ENCODE measurements at regions not wholly inside any gene's neighbourhood (a gene's known extent, or its start where the extent isn't known, plus 50 kb on each side); places are given as distances from the start of the nearest gene placed in this dataset.

GRCh38 chr3:89813500-89813899 is 706.1 kb downstream of the EPHA3 start:
- H2AFZ ChIP-seq (ENCODE audit: low read length, unreplicated experiment) = no peak overlapping the region
- H3K27ac ChIP-seq (ENCODE audit: low read depth, low read length) = no peak overlapping the region
- H3K4me3 ChIP-seq (ENCODE audit: low read depth, low read length) = no peak overlapping the region
- H3K27me3 ChIP-seq (ENCODE audit: insufficient read depth, low read length) = no peaks in the 10 kb centered on the region
- H3K4me1 ChIP-seq (ENCODE audit: control insufficient read depth, insufficient read depth, low read length, unreplicated experiment) = no peaks in the 10 kb centered on the region
- no peaks in the 10 kb centered on the region for H3K79me2 ChIP-seq (ENCODE audit: control insufficient read depth, insufficient read depth, low read length, unreplicated experiment)
- no peaks in the 10 kb centered on the region for H3K36me3 ChIP-seq (ENCODE audit: insufficient read depth, low read length)

- H3K27me3 ChIP-seq (ENCODE audit: insufficient read depth, low read length) = no peaks in the 10 kb centered on the region
- no peak overlapping the region for H3K4me3 ChIP-seq (ENCODE audit: low read depth, low read length)
- no peak overlapping the region for H2AFZ ChIP-seq (ENCODE audit: low read length, unreplicated experiment)
- no peaks in the 10 kb centered on the region for H3K4me1 ChIP-seq (ENCODE audit: control insufficient read depth, insufficient read depth, low read length, unreplicated experiment)
- no peaks in the 10 kb centered on the region for H3K36me3 ChIP-seq (ENCODE audit: insufficient read depth, low read length)
- H3K27ac ChIP-seq (ENCODE audit: low read depth, low read length) = no peak overlapping the region
- H3K79me2 ChIP-seq (ENCODE audit: control insufficient read depth, insufficient read depth, low read length, unreplicated experiment) = no peaks in the 10 kb centered on the region
Measured at GRCh38 chr3:89841041-89841440, 733.6 kb downstream of the EPHA3 start.

GRCh38 chr3:89845053-89845452 is 737.6 kb downstream of the EPHA3 start:
- Histone ChIP-seq H2AFZ (ENCODE audit: low read length, unreplicated experiment) (no peak overlapping the region), H3K27ac (ENCODE audit: low read depth, low read length) (no peak overlapping the region), H3K4me3 (ENCODE audit: low read depth, low read length) (no peak overlapping the region), H3K79me2 (ENCODE audit: control insufficient read depth, insufficient read depth, low read length, unreplicated experiment) (no peaks in the 10 kb centered on the region), H3K36me3 (ENCODE audit: insufficient read depth, low read length) (no peaks in the 10 kb centered on the region), H3K4me1 (ENCODE audit: control insufficient read depth, insufficient read depth, low read length, unreplicated experiment) (peaks cover 5% of the 10 kb centered on the region), H3K27me3 (ENCODE audit: insufficient read depth, low read length) (no peaks in the 10 kb centered on the region)

GRCh38 chr3:89847955-89848354 is 740.5 kb downstream of the EPHA3 start:
- no peaks in the 10 kb centered on the region for H3K36me3 ChIP-seq (ENCODE audit: insufficient read depth, low read length)
- no peaks in the 10 kb centered on the region for H3K27me3 ChIP-seq (ENCODE audit: insufficient read depth, low read length)
- no peak overlapping the region for H3K27ac ChIP-seq (ENCODE audit: low read depth, low read length)
- no peaks in the 10 kb centered on the region for H3K79me2 ChIP-seq (ENCODE audit: control insufficient read depth, insufficient read depth, low read length, unreplicated experiment)
- H3K4me3 ChIP-seq (ENCODE audit: low read depth, low read length) = no peak overlapping the region
- peaks cover 5% of the 10 kb centered on the region for H3K4me1 ChIP-seq (ENCODE audit: control insufficient read depth, insufficient read depth, low read length, unreplicated experiment)
- no peak overlapping the region for H2AFZ ChIP-seq (ENCODE audit: low read length, unreplicated experiment)

GRCh38 chr3:89851974-89852621 is 744.7 kb downstream of the EPHA3 start:
- Histone ChIP-seq H3K36me3 (ENCODE audit: insufficient read depth, low read length) (no peaks in the 10 kb centered on the region), H3K79me2 (ENCODE audit: control insufficient read depth, insufficient read depth, low read length, unreplicated experiment) (no peaks in the 10 kb centered on the region), H2AFZ (ENCODE audit: low read length, unreplicated experiment) (peak overlapping the region; percentile 67), H3K4me3 (ENCODE audit: low read depth, low read length) (no peak overlapping the region), H3K27me3 (ENCODE audit: insufficient read depth, low read length) (no peaks in the 10 kb centered on the region), H3K4me1 (ENCODE audit: control insufficient read depth, insufficient read depth, low read length, unreplicated experiment) (peaks cover 5% of the 10 kb centered on the region), H3K27ac (ENCODE audit: low read depth, low read length) (no peak overlapping the region)

GRCh38 chr3:89859757-89860156 is 752.3 kb downstream of the EPHA3 start:
- Histone ChIP-seq H2AFZ (ENCODE audit: low read length, unreplicated experiment) (no peak overlapping the region), H3K79me2 (ENCODE audit: control insufficient read depth, insufficient read depth, low read length, unreplicated experiment) (no peaks in the 10 kb centered on the region), H3K27me3 (ENCODE audit: insufficient read depth, low read length) (no peaks in the 10 kb centered on the region), H3K4me3 (ENCODE audit: low read depth, low read length) (no peak overlapping the region), H3K4me1 (ENCODE audit: control insufficient read depth, insufficient read depth, low read length, unreplicated experiment) (peaks cover 8% of the 10 kb centered on the region), H3K27ac (ENCODE audit: low read depth, low read length) (no peak overlapping the region), H3K36me3 (ENCODE audit: insufficient read depth, low read length) (no peaks in the 10 kb centered on the region)

- no peak overlapping the region for H2AFZ ChIP-seq (ENCODE audit: low read length, unreplicated experiment)
- no peaks in the 10 kb centered on the region for H3K4me1 ChIP-seq (ENCODE audit: control insufficient read depth, insufficient read depth, low read length, unreplicated experiment)
- no peaks in the 10 kb centered on the region for H3K27me3 ChIP-seq (ENCODE audit: insufficient read depth, low read length)
- H3K36me3 ChIP-seq (ENCODE audit: insufficient read depth, low read length) = no peaks in the 10 kb centered on the region
- H3K4me3 ChIP-seq (ENCODE audit: low read depth, low read length) = no peak overlapping the region
- H3K27ac ChIP-seq (ENCODE audit: low read depth, low read length) = no peak overlapping the region
- no peaks in the 10 kb centered on the region for H3K79me2 ChIP-seq (ENCODE audit: control insufficient read depth, insufficient read depth, low read length, unreplicated experiment)
Measured at GRCh38 chr3:89867286-89867685, 759.9 kb downstream of the EPHA3 start.

GRCh38 chr3:89876116-89876515 is 768.7 kb downstream of the EPHA3 start:
- Histone ChIP-seq H3K27ac (ENCODE audit: low read depth, low read length) (no peak overlapping the region), H3K27me3 (ENCODE audit: insufficient read depth, low read length) (no peaks in the 10 kb centered on the region), H2AFZ (ENCODE audit: low read length, unreplicated experiment) (no peak overlapping the region), H3K4me3 (ENCODE audit: low read depth, low read length) (no peak overlapping the region), H3K36me3 (ENCODE audit: insufficient read depth, low read length) (no peaks in the 10 kb centered on the region), H3K4me1 (ENCODE audit: control insufficient read depth, insufficient read depth, low read length, unreplicated experiment) (no peaks in the 10 kb centered on the region), H3K79me2 (ENCODE audit: control insufficient read depth, insufficient read depth, low read length, unreplicated experiment) (no peaks in the 10 kb centered on the region)

- Histone ChIP-seq H3K4me3 (ENCODE audit: low read depth, low read length) (no peak overlapping the region), H3K27ac (ENCODE audit: low read depth, low read length) (no peak overlapping the region), H3K4me1 (ENCODE audit: control insufficient read depth, insufficient read depth, low read length, unreplicated experiment) (no peaks in the 10 kb centered on the region), H3K79me2 (ENCODE audit: control insufficient read depth, insufficient read depth, low read length, unreplicated experiment) (no peaks in the 10 kb centered on the region), H3K36me3 (ENCODE audit: insufficient read depth, low read length) (no peaks in the 10 kb centered on the region), H2AFZ (ENCODE audit: low read length, unreplicated experiment) (no peak overlapping the region), H3K27me3 (ENCODE audit: insufficient read depth, low read length) (no peaks in the 10 kb centered on the region)
Measured at GRCh38 chr3:89877230-89877629, 769.8 kb downstream of the EPHA3 start.

GRCh38 chr3:89889386-89889785 is 782.0 kb downstream of the EPHA3 start:
- no peaks in the 10 kb centered on the region for H3K27me3 ChIP-seq (ENCODE audit: insufficient read depth, low read length)
- no peak overlapping the region for H2AFZ ChIP-seq (ENCODE audit: low read length, unreplicated experiment)
- no peaks in the 10 kb centered on the region for H3K4me1 ChIP-seq (ENCODE audit: control insufficient read depth, insufficient read depth, low read length, unreplicated experiment)
- H3K4me3 ChIP-seq (ENCODE audit: low read depth, low read length) = no peak overlapping the region
- H3K27ac ChIP-seq (ENCODE audit: low read depth, low read length) = no peak overlapping the region
- no peaks in the 10 kb centered on the region for H3K79me2 ChIP-seq (ENCODE audit: control insufficient read depth, insufficient read depth, low read length, unreplicated experiment)
- no peaks in the 10 kb centered on the region for H3K36me3 ChIP-seq (ENCODE audit: insufficient read depth, low read length)

GRCh38 chr3:89908711-89909213 is 801.3 kb downstream of the EPHA3 start:
- Histone ChIP-seq H3K4me3 (ENCODE audit: low read depth, low read length) (no peak overlapping the region), H3K79me2 (ENCODE audit: control insufficient read depth, insufficient read depth, low read length, unreplicated experiment) (no peaks in the 10 kb centered on the region), H3K4me1 (ENCODE audit: control insufficient read depth, insufficient read depth, low read length, unreplicated experiment) (no peaks in the 10 kb centered on the region), H3K27me3 (ENCODE audit: insufficient read depth, low read length) (no peaks in the 10 kb centered on the region), H2AFZ (ENCODE audit: low read length, unreplicated experiment) (no peak overlapping the region), H3K27ac (ENCODE audit: low read depth, low read length) (no peak overlapping the region), H3K36me3 (ENCODE audit: insufficient read depth, low read length) (no peaks in the 10 kb centered on the region)

Data from ACC112 (cell line).